GM12891 (cell line): ENCODE measurements at regions not wholly inside any gene's neighbourhood (a gene's known extent, or its start where the extent isn't known, plus 50 kb on each side); places are given as distances from the start of the nearest gene placed in this dataset.

ENCODE experiments used
- POLR2A ChIP-seq: IDR thresholded peaks from 2 replicates; pipeline ENCODE4 v1.6.1; 2011; ENCODE audit warnings: low read depth, low read length, control low read depth
- POLR2AphosphoS5 ChIP-seq: IDR thresholded peaks from 2 replicates; pipeline ENCODE4 v1.6.1; 2011; ENCODE audit warnings: low read depth, low read length, control low read depth
- POU2F2 ChIP-seq: IDR thresholded peaks from 2 replicates; pipeline ENCODE4 v1.6.1; 2011; ENCODE audit warnings: low read depth, mild to moderate bottlenecking, control low read depth, low read length, moderate library complexity
- SPI1 ChIP-seq: IDR thresholded peaks from 2 replicates; pipeline ENCODE4 v1.6.1; 2011; ENCODE audit warnings: low read depth, low read length, control low read depth
- TAF1 ChIP-seq: IDR thresholded peaks from 2 replicates; pipeline ENCODE4 v1.6.1; 2011; ENCODE audit warnings: low read depth, low read length, control low read depth

DNA sequence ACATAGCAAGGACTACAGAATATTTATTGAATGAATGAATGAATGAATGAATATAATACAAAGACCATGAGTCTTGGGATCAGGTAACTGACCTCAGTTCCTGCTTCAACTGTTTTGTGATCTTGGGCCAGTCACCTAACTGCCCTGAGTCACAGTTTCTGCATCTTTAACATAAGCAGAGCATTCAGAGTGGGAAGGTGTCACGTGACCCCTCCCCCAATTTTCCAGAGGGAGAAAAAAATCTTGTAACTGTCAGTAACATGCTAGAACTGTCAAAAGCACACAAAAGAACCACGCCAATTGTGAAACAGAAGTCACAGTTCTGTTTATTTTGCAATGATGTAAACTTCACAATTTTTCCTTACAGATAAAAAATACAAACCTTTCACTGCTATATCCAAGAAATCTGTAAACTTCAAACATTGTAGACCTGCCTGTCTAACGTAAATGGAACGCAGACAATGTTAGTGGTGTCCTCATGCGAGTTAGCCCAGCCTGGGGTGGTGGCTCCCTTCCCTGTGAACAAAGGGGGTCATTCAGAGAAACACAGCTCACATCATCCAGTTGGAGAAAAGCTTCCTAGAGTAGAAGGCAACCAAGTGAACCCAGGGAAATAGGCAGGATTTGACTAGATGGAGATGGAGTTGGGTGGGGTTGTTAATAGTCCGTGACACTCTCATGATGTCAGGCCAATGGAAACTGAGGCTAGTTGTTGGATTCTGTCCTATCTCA lies 211.8 kb upstream of the ZC3H12A start:
- TF ChIP-seq POU2F2 (no peak), POLR2A (no peak), POLR2AphosphoS5 (no peak), TAF1 (no peak), SPI1 (no peak)
